ENCODE measurements at regions not wholly inside any gene's neighbourhood (a gene's known extent, or its start where the extent isn't known, plus 50 kb on each side); places are given as distances from the start of the nearest gene placed in this dataset.

DNA sequence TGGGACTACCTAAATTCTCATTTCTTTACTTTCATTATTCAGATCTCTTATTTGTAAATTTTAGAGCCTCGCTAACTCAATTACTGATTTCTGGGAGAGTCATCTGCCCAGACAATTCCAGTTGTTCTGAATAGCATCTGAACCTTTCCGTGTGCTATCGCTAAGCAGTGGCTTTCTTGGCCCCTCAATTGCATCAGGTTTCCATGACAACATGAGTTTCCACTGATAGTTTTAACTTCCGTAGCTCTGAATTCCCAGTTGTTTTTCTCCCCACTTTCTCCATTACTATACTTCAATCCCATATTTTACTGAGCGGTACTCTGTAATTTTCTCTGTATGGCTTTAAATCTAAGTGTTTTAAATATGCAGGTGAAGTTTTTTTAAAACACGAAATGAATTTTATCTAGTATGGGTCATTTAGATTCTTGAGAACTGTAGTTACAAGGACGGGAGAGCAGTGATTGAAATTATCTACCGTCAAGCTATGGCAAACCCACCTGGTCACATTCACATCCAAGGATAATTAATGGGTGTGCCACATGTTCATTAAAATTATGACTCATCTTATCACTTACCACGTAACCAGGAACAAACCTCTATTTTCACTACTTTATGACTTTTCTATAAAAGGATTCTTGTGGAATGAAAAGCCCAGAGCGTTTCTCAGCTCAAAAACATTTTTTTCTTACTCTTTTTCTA lies 223.5 kb upstream of the PCSK5 start:
- TF ChIP-seq, protein P1, sequence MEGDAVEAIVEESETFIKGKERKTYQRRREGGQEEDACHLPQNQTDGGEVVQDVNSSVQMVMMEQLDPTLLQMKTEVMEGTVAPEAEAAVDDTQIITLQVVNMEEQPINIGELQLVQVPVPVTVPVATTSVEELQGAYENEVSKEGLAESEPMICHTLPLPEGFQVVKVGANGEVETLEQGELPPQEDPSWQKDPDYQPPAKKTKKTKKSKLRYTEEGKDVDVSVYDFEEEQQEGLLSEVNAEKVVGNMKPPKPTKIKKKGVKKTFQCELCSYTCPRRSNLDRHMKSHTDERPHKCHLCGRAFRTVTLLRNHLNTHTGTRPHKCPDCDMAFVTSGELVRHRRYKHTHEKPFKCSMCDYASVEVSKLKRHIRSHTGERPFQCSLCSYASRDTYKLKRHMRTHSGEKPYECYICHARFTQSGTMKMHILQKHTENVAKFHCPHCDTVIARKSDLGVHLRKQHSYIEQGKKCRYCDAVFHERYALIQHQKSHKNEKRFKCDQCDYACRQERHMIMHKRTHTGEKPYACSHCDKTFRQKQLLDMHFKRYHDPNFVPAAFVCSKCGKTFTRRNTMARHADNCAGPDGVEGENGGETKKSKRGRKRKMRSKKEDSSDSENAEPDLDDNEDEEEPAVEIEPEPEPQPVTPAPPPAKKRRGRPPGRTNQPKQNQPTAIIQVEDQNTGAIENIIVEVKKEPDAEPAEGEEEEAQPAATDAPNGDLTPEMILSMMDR (IDR thresholded peaks at IDR 0.05 in 2 of 3, conservative IDR thresholded peaks at IDR 0.05 in 1 of 3; ENCODE audit: borderline replicate concordance in 1 of 3, insufficient read depth in 1 of 3, low read depth in 2 of 3, low read length in 2 of 3): no peak
- TF ChIP-seq YY1 (IDR thresholded peaks at IDR 0.05; ENCODE audit: extremely low read depth, insufficient replicate concordance, low read depth, low read length): no peak
- TF ChIP-seq EZH2phosphoT487 (IDR thresholded peaks at IDR 0.05; ENCODE audit: borderline replicate concordance): no peak
- no peak for TF ChIP-seq RAD21 (IDR thresholded peaks at IDR 0.05; ENCODE audit: low read depth)
- TF ChIP-seq, protein P2, sequence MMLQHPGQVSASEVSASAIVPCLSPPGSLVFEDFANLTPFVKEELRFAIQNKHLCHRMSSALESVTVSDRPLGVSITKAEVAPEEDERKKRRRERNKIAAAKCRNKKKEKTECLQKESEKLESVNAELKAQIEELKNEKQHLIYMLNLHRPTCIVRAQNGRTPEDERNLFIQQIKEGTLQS (IDR thresholded peaks at IDR 0.05): no peak
- TF ChIP-seq, protein P3, sequence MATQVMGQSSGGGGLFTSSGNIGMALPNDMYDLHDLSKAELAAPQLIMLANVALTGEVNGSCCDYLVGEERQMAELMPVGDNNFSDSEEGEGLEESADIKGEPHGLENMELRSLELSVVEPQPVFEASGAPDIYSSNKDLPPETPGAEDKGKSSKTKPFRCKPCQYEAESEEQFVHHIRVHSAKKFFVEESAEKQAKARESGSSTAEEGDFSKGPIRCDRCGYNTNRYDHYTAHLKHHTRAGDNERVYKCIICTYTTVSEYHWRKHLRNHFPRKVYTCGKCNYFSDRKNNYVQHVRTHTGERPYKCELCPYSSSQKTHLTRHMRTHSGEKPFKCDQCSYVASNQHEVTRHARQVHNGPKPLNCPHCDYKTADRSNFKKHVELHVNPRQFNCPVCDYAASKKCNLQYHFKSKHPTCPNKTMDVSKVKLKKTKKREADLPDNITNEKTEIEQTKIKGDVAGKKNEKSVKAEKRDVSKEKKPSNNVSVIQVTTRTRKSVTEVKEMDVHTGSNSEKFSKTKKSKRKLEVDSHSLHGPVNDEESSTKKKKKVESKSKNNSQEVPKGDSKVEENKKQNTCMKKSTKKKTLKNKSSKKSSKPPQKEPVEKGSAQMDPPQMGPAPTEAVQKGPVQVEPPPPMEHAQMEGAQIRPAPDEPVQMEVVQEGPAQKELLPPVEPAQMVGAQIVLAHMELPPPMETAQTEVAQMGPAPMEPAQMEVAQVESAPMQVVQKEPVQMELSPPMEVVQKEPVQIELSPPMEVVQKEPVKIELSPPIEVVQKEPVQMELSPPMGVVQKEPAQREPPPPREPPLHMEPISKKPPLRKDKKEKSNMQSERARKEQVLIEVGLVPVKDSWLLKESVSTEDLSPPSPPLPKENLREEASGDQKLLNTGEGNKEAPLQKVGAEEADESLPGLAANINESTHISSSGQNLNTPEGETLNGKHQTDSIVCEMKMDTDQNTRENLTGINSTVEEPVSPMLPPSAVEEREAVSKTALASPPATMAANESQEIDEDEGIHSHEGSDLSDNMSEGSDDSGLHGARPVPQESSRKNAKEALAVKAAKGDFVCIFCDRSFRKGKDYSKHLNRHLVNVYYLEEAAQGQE (IDR thresholded peaks at IDR 0.05; ENCODE audit: low read depth): no peak
- TF ChIP-seq POLR2A (IDR thresholded peaks at IDR 0.05; ENCODE audit: borderline replicate concordance, extremely low read depth, insufficient read depth, insufficient read length): no peak
- TF ChIP-seq TCF7L2 (IDR thresholded peaks at IDR 0.05; ENCODE audit: borderline replicate concordance, extremely low read depth, insufficient read depth, insufficient read length): no peak
- TF ChIP-seq ZNF274 (IDR thresholded peaks at IDR 0.05; ENCODE audit: low read depth, low read length): no peak
- TF ChIP-seq POLR2AphosphoS5 (IDR thresholded peaks at IDR 0.05; ENCODE audit: low read depth, low read length): no peak
